ENCODE measurements at regions not wholly inside any gene's neighbourhood (a gene's known extent, or its start where the extent isn't known, plus 50 kb on each side); places are given as distances from the start of the nearest gene placed in this dataset.

DNA sequence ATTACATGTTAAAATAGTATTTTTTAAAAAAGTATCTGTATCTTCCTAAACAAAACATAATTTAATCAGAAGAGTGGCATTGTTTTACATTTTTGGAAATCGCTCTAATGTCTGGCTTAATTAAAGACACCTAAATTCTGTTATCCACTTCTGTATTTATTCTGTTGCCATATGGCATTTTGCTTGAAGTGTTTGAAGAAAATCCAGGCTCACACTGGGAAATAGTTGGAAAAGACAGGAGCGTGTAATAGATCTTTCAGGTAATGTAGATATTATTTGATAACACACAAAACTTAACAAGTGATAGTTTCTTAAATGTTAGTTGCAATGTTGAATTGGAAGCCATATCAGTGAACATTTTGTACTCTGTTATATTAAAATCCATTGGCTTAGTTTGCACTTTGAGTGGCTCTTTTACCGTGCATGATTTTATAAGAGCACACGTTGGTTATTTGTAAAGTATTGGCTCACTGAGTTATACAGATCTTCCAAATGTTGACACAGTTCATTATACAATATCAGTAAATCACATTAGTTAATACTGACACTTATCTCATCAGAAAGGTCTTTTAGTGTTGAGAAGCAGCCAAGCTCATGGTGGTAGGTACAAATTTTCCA lies 128.4 kb upstream of the NPVF start:
- no peaks in the 10 kb centered on the region for H3K4me1 ChIP-seq

DNA sequence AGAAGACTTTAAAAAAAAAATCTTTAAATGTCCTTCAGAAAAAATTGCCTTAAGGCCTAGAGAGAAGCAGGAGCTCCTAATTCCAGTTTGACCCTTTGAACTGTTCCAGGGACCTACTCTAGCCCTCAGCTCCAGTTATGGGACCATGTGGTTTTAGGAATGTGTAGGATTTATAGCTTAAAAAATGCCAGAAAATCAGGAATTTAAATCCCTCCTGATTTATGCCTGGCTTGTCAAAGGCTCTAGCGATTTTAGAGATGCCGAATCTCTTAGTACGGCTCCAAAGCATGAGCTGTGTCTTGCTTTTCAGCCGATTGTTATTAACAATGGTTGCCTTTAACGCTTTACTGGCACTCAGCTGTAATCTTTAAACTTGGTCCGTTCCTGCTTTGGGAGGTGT lies 130.6 kb upstream of the NPVF start:
- H3K9me3 ChIP-seq (replicated peaks), result no peaks in the 10 kb centered on the region
- no peaks in the 10 kb centered on the region for H3K4me1 ChIP-seq
- intact Hi-C loops (cut with micrococcal nuclease), result no loop called here
- no peak overlapping the region for H3K27ac ChIP-seq (replicated peaks)
- DNase-seq, result no peak
- H3K27me3 ChIP-seq (ENCODE audit: low read depth), result no peaks in the 10 kb centered on the region
- no peaks in the 10 kb centered on the region for H3K36me3 ChIP-seq
- TF ChIP-seq, protein P1, sequence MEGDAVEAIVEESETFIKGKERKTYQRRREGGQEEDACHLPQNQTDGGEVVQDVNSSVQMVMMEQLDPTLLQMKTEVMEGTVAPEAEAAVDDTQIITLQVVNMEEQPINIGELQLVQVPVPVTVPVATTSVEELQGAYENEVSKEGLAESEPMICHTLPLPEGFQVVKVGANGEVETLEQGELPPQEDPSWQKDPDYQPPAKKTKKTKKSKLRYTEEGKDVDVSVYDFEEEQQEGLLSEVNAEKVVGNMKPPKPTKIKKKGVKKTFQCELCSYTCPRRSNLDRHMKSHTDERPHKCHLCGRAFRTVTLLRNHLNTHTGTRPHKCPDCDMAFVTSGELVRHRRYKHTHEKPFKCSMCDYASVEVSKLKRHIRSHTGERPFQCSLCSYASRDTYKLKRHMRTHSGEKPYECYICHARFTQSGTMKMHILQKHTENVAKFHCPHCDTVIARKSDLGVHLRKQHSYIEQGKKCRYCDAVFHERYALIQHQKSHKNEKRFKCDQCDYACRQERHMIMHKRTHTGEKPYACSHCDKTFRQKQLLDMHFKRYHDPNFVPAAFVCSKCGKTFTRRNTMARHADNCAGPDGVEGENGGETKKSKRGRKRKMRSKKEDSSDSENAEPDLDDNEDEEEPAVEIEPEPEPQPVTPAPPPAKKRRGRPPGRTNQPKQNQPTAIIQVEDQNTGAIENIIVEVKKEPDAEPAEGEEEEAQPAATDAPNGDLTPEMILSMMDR (IDR thresholded peaks at IDR 0.05; ENCODE audit: borderline replicate concordance), result no peak
- no peak overlapping the region for H3K4me3 ChIP-seq

More for the DNA sequence above, 128.4 kb upstream of the NPVF start:
- DNase-seq, result no peak
- no peak overlapping the region for H3K27ac ChIP-seq (replicated peaks)
- H3K36me3 ChIP-seq, result no peaks in the 10 kb centered on the region
- intact Hi-C loops (cut with micrococcal nuclease), result no loop called here
- no peaks in the 10 kb centered on the region for H3K9me3 ChIP-seq (replicated peaks)
- no peaks in the 10 kb centered on the region for H3K27me3 ChIP-seq (ENCODE audit: low read depth)
- TF ChIP-seq, protein P1 (IDR thresholded peaks at IDR 0.05; ENCODE audit: borderline replicate concordance), result no peak
- H3K4me3 ChIP-seq, result no peak overlapping the region

DNA sequence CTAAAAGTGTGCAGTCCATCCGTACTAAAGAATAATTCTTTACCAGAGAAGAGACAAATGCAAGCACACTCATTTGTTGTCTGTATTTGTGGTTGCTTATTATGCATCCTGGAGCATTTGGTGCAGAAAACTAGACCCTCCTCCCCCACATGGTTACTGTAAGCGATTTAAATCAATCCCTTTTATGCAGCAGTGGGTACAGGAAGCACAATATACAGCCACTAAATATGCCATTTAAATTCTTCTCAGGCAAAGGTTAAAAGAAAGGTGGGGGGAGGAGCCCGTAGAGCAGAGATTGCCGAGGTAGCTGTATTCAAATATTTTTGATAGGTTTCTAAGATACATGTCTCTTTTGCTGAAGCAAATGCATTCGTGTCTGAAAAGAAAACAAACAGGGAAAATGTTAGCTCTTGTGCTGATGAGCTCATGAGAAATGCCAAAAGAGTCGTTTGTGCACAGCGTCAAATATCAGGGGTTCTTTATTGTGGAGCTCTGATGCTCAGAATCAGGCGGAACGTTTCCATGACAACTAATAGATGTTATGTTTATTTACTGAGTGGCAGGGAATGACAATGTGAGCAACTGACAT lies 131.3 kb upstream of the NPVF start:
- intact Hi-C loops (cut with micrococcal nuclease), result no loop called here
- no peak for DNase-seq
- H3K36me3 ChIP-seq, result no peaks in the 10 kb centered on the region
- TF ChIP-seq, protein P1 (IDR thresholded peaks at IDR 0.05; ENCODE audit: borderline replicate concordance), result no peak
- H3K27ac ChIP-seq (replicated peaks), result no peak overlapping the region
- no peaks in the 10 kb centered on the region for H3K27me3 ChIP-seq (ENCODE audit: low read depth)
- no peaks in the 10 kb centered on the region for H3K9me3 ChIP-seq (replicated peaks)
- H3K4me3 ChIP-seq, result no peak overlapping the region
- no peaks in the 10 kb centered on the region for H3K4me1 ChIP-seq

DNA sequence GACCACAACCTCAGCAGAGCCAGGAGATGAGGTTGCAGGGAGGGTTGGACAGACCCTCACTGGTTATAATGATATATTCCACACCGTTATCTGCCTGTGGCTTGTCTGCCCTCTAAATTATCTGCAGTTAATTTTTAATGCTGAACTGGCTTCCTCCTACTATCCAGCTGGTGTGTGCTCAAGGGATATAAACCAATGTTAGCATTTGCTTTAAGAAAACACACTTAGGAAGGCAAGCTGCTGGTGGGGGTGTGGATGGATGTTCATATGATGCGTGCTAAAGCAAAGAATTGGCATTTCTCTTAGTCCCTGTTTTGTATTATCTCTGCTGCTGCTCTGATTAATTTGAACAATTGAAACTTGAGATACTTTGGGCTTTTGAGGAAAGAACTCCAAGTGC lies 132.2 kb upstream of the NPVF start:
- H3K27ac ChIP-seq (replicated peaks), result no peak overlapping the region
- intact Hi-C loops (cut with micrococcal nuclease), result no loop called here
- no peaks in the 10 kb centered on the region for H3K36me3 ChIP-seq
- H3K9me3 ChIP-seq (replicated peaks), result no peaks in the 10 kb centered on the region
- no peak overlapping the region for H3K4me3 ChIP-seq
- H3K27me3 ChIP-seq (ENCODE audit: low read depth), result no peaks in the 10 kb centered on the region
- no peaks in the 10 kb centered on the region for H3K4me1 ChIP-seq
- TF ChIP-seq, protein P1 (IDR thresholded peaks at IDR 0.05; ENCODE audit: borderline replicate concordance), result no peak
- no peak for DNase-seq

DNA sequence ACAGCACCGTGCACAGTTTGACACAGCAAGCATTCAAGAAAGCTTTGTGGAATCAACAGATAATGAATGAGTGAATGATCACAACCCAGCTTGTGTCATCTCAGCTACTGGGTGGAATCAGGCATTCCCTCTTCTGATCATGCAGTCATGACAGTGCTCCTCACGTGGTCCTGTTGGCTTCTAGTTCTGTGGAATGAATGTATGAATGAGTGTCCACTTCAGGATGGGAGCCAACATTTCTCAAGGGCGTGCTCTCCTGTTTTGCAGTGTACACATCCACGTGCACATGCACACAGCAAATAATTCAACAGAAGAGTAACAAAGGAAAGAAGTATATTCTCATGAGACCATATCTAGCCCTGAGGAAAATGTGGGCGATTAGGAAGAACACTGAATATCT lies 133.1 kb upstream of the NPVF start:
- Histone ChIP-seq H3K4me1 (no peaks in the 10 kb centered on the region), H3K9me3 (replicated peaks) (no peaks in the 10 kb centered on the region), H3K27ac (replicated peaks) (no peak overlapping the region), H3K36me3 (no peaks in the 10 kb centered on the region), H3K27me3 (ENCODE audit: low read depth) (no peaks in the 10 kb centered on the region), H3K4me3 (no peak overlapping the region)
- TF ChIP-seq, protein P1 (IDR thresholded peaks at IDR 0.05; ENCODE audit: borderline replicate concordance), result no peak
- intact Hi-C loops (cut with micrococcal nuclease), result no loop called here
- no peak for DNase-seq

All from left ventricle myocardium inferior (tissue), 1 donor.